Endothelial cell of umbilical vein (primary cell): ENCODE measurements at regions not wholly inside any gene's neighbourhood (a gene's known extent, or its start where the extent isn't known, plus 50 kb on each side); places are given as distances from the start of the nearest gene placed in this dataset.

Experiments used
- BruUV-seq: library from RNA; stranded (reverse); fragments of 400-500 nt; replicated peaks from 2 replicates; lab custom pipeline; 2021; lab: Mats Ljungman, UMichigan
- CTCF ChIA-PET: fragments of 300-600, 350-600 bp; sonication (Branson Sonifier 250); formaldehyde crosslinking; loops from one replicate; lab custom pipeline; 2021; ENCODE audit warnings: antibody characterized with exemption, inconsistent platforms; lab: Charles Lee
- POLR2A ChIA-PET: fragments of 300-600, 350-600 bp; sonication (Branson Sonifier 250); formaldehyde crosslinking; loops from one replicate; lab custom pipeline; 2021; ENCODE audit warnings: antibody characterized with exemption, inconsistent platforms; lab: Charles Lee
- DNase-seq: peaks from one replicate; pipeline ENCODE4 v3.0.0-alpha.2; 2011; ENCODE audit warnings: low read depth, low spot score
- FAIRE-seq: peaks from 2 replicates; lab custom pipeline; 2011; peaks lifted over from hg19 to GRCh38; lab: Jason Lieb, UNC
- H2AFZ ChIP-seq: 2 replicates; pipeline ENCODE4 v1.6.0; 2012; ENCODE audit warnings: low read depth, low read length, control low read depth, inconsistent platforms
- H3K27ac ChIP-seq: 2 replicates; pipeline ENCODE4 v1.5.1; 2011; ENCODE audit warnings: low read depth, mild to moderate bottlenecking, control low read depth, low read length, moderate library complexity; ENCODE audit not compliant: insufficient read depth
- H3K27me3 ChIP-seq, 2 experiments: 2 replicates each; pipeline versions ENCODE4 v1.6.0 to v1.6.1; 2011; ENCODE audit warnings: low read length in 2 of 2, mixed read lengths in 1 of 2; ENCODE audit not compliant: control insufficient read depth in 2 of 2, insufficient read depth in 2 of 2
- H3K36me3 ChIP-seq, 2 experiments: 2 replicates in 1 of 2; 3 replicates in 1 of 2; pipeline ENCODE4 v1.5.1; 2011; ENCODE audit warnings: low read length in 2 of 2, mild to moderate bottlenecking in 1 of 2, moderate library complexity in 1 of 2; ENCODE audit not compliant: control insufficient read depth in 2 of 2, insufficient read depth in 2 of 2; ENCODE audit errors: extremely low read depth in 1 of 2
- H3K4me1 ChIP-seq: 3 replicates; pipeline ENCODE4 v1.5.1; 2011; ENCODE audit warnings: mild to moderate bottlenecking, low read length; ENCODE audit not compliant: control insufficient read depth, insufficient read depth; ENCODE audit errors: extremely low read depth
- H3K4me2 ChIP-seq: 2 replicates; pipeline ENCODE4 v1.6.1; 2011; ENCODE audit warnings: low read length, control low read depth, mixed read lengths; ENCODE audit not compliant: insufficient read depth
- H3K4me3 ChIP-seq, 3 experiments: fragments of 200-600 bp in 1 of 3; sonication (generic), shearing (Covaris generic) in 1 of 3; replicated peaks in 1 of 3; 2 replicates each; pipeline ENCODE4 v1.5.1; 2011 to 2016; ENCODE audit warnings: control low read depth in 3 of 3, low read length in 3 of 3, mild to moderate bottlenecking in 2 of 3, inconsistent platforms in 1 of 3, low read depth in 1 of 3, moderate library complexity in 1 of 3; ENCODE audit not compliant: insufficient read depth in 1 of 3
- H3K79me2 ChIP-seq: 2 replicates; pipeline ENCODE4 v1.6.0; 2012; ENCODE audit warnings: low read length, inconsistent platforms; ENCODE audit not compliant: control insufficient read depth, insufficient read depth
- H3K9ac ChIP-seq: replicated peaks from 2 replicates; pipeline ENCODE3; 2011; ENCODE audit warnings: low read length, control low read depth; ENCODE audit not compliant: insufficient read depth; ENCODE audit errors: extremely low read depth
- H3K9me1 ChIP-seq: replicated peaks from 3 replicates; pipeline ENCODE4 v1.6.0; 2011; ENCODE audit warnings: mild to moderate bottlenecking, low read length; ENCODE audit not compliant: control insufficient read depth, insufficient read depth; ENCODE audit errors: extremely low read depth
- H3K9me3 ChIP-seq: replicated peaks from 2 replicates; pipeline ENCODE4 v1.5.1; 2012; ENCODE audit warnings: low read length, inconsistent platforms; ENCODE audit not compliant: control insufficient read depth, insufficient read depth
- H4K20me1 ChIP-seq: replicated peaks from 2 replicates; pipeline ENCODE3; 2011; ENCODE audit warnings: mild to moderate bottlenecking, low read length; ENCODE audit not compliant: control insufficient read depth, insufficient read depth; ENCODE audit errors: extremely low read depth
- EZH2 ChIP-seq: IDR thresholded peaks from 2 replicates; pipeline ENCODE4 v1.6.1; 2012; ENCODE audit warnings: borderline replicate concordance, low read depth, mild to moderate bottlenecking, moderate library complexity, low read length, inconsistent platforms; ENCODE audit not compliant: severe bottlenecking
- JUN ChIP-seq: IDR thresholded peaks from 2 replicates; pipeline ENCODE4 v1.6.1; 2011; ENCODE audit warnings: borderline replicate concordance, low read depth; ENCODE audit not compliant: insufficient read length, insufficient read depth
- MAX ChIP-seq: IDR thresholded peaks from 2 replicates; pipeline ENCODE4 v1.6.1; 2011; ENCODE audit not compliant: insufficient read depth, insufficient read length
- POLR2A ChIP-seq: IDR thresholded peaks from 2 replicates; pipeline ENCODE4 v1.6.1; 2012; ENCODE audit warnings: low read depth, mild to moderate bottlenecking, control low read depth, low read length
- POLR2AphosphoS5 ChIP-seq: IDR thresholded peaks from 2 replicates; pipeline ENCODE4 v1.6.1; 2012; ENCODE audit warnings: low read depth, mild to moderate bottlenecking, control low read depth, low read length, moderate library complexity; ENCODE audit not compliant: insufficient read depth
- dilution Hi-C: fragments of 300-500 bp; cut with MboI; formaldehyde crosslinking; loops from one replicate; pipeline ENCODE4 v1.15.0; 2019; ENCODE audit warnings: low sequenced_read_pairs; ENCODE audit not compliant: extremely low pct_ligation_motif_present
- intact Hi-C: fragments of 100-400 bp; cut with micrococcal nuclease; formaldehyde crosslinking; loops from one replicate; pipeline ENCODE4 v1.10.0; 2022

GRCh38 chr4:155450676-155451075, 73.9 kb upstream of the MAP9 start:
- intact Hi-C loops, result no loop called here
- H3K9me3 ChIP-seq, result no peaks in the 10 kb centered on the region
- no peaks in the 10 kb centered on the region for H3K4me1 ChIP-seq
- no peak overlapping the region for H2AFZ ChIP-seq
- H3K9me1 ChIP-seq, result no peaks in the 10 kb centered on the region
- BruUV-seq, result no TSS peak
- H4K20me1 ChIP-seq, result no peaks in the 10 kb centered on the region
- ChIA-PET CTCF (no interaction called here), POLR2A (no interaction called here)
- no peaks in the 10 kb centered on the region for H3K27me3 ChIP-seq
- dilution Hi-C loops, result no loop called here
- TF ChIP-seq POLR2AphosphoS5 (no peak), EZH2 (no peak), MAX (no peak)
- no peak for DNase-seq
- FAIRE-seq, result no peak
- no peak overlapping the region for H3K9ac ChIP-seq
- H3K4me2 ChIP-seq, result no peak overlapping the region
- no peaks in the 10 kb centered on the region for H3K79me2 ChIP-seq
- H3K27ac ChIP-seq, result no peak overlapping the region
- H3K4me3 ChIP-seq, result no peak overlapping the region
- no peaks in the 10 kb centered on the region for H3K36me3 ChIP-seq

GRCh38 chr4:155445306-155445705, 68.5 kb upstream of the MAP9 start:
- H3K27me3 ChIP-seq, result peaks cover 0 to 3% of the 10 kb centered on the region in 2 experiments
- intact Hi-C loops, result no loop called here
- TF ChIP-seq MAX, result no peak
- TF ChIP-seq EZH2, result no peak
- TF ChIP-seq POLR2A, result no peak
- TF ChIP-seq JUN, result no peak

More at GRCh38 chr4:155445306-155445705, 68.5 kb upstream of the MAP9 start:
- DNase-seq (no peak), FAIRE-seq (no peak)
- CTCF ChIA-PET, result interaction anchor here (2.9 kb wide), 1 partner anchor 341 kb away, joined by 27 read pairs; no protein-coding TSS in a partner anchor
- Histone ChIP-seq H3K9me1 (no peaks in the 10 kb centered on the region), H3K79me2 (no peaks in the 10 kb centered on the region), H4K20me1 (no peaks in the 10 kb centered on the region), H3K27ac (no peak overlapping the region), H2AFZ (no peak overlapping the region), H3K9ac (no peak overlapping the region), H3K4me3 (no peak overlapping the region), H3K9me3 (no peaks in the 10 kb centered on the region), H3K36me3 (no peaks in the 10 kb centered on the region), H3K4me2 (no peak overlapping the region), H3K4me1 (peaks cover 3% of the 10 kb centered on the region)
- POLR2A ChIA-PET, result no interaction called here
- dilution Hi-C loops, result no loop called here
- no TSS peak for BruUV-seq
